AG04450 (cell line): ENCODE measurements at regions not wholly inside any gene's neighbourhood (a gene's known extent, or its start where the extent isn't known, plus 50 kb on each side); places are given as distances from the start of the nearest gene placed in this dataset.

Source experiments
- CTCF ChIA-PET: fragments of 300-600, 350-600 bp; formaldehyde crosslinking; extraction: SDS; loops from one replicate; lab custom pipeline; 2022; ENCODE audit warnings: antibody characterized with exemption, inconsistent platforms; lab: Charles Lee
- POLR2A ChIA-PET: fragments of 350-600 bp; formaldehyde crosslinking; extraction: SDS; loops from one replicate; lab custom pipeline; 2021; ENCODE audit warnings: antibody characterized with exemption, inconsistent platforms; lab: Yijun Ruan, JAX
- DNase-seq: peaks from one replicate; pipeline ENCODE4 v3.0.0-alpha.2; 2011; ENCODE audit warnings: low read depth, low spot score
- H3K27ac ChIP-seq: one replicate; pipeline ENCODE4 v1.5.1; 2012; ENCODE audit warnings: low read depth, low read length, control low read depth
- H3K27me3 ChIP-seq: one replicate; pipeline ENCODE4 v1.6.0; 2012; ENCODE audit warnings: low read length; ENCODE audit not compliant: control insufficient read depth, insufficient read depth
- H3K4me3 ChIP-seq: 2 replicates; pipeline ENCODE4 v1.5.1; 2011; ENCODE audit warnings: mild to moderate bottlenecking, low read depth, low read length, control low read depth
- H3K9me3 ChIP-seq: 2 replicates; pipeline ENCODE4 v1.5.1; 2012; ENCODE audit warnings: low read length; ENCODE audit not compliant: control insufficient read depth, insufficient read depth
- CTCF ChIP-seq: IDR thresholded peaks from 2 replicates; pipeline ENCODE4 v1.5.1; 2011; ENCODE audit warnings: low read depth, low read length, control low read depth, inconsistent platforms

- POLR2A ChIA-PET: interaction anchor here (1.4 kb wide), 1 partner anchor 78 kb away, joined by 6 read pairs; no protein-coding TSS in a partner anchor
- no peak for DNase-seq
- Histone ChIP-seq H3K27ac (no peak overlapping the region), H3K9me3 (no peaks in the 10 kb centered on the region), H3K27me3 (no peaks in the 10 kb centered on the region), H3K4me3 (no peak overlapping the region)
- CTCF ChIA-PET: interaction anchor here (1.5 to 1.6 kb wide), 2 partner anchors 45 to 579 kb away, joined by 4 to 6 read pairs; no protein-coding TSS in a partner anchor
- no peak for TF ChIP-seq CTCF
Measured at GRCh38 chr5:54822324-54822687, 163.1 kb downstream of the ESM1 start.

- Histone ChIP-seq H3K27me3 (no peaks in the 10 kb centered on the region), H3K9me3 (no peaks in the 10 kb centered on the region), H3K4me3 (no peak overlapping the region), H3K27ac (no peak overlapping the region)
- TF ChIP-seq CTCF: no peak
- no peak for DNase-seq
- ChIA-PET POLR2A (interaction anchor here (1.2 to 1.4 kb wide), 2 partner anchors 60 to 77 kb away, joined by 3 to 6 read pairs; no protein-coding TSS in a partner anchor), CTCF (interaction anchor here (1.0 to 2.0 kb wide), 6 partner anchors 23 to 578 kb away, joined by 3 to 6 read pairs (median 4); no protein-coding TSS in a partner anchor)
Measured at GRCh38 chr5:54821445-54822323, 163.7 kb downstream of the ESM1 start.

GRCh38 chr5:54820346-54821134 lies 164.9 kb downstream of the ESM1 start:
- no peak overlapping the region for H3K27ac ChIP-seq
- DNase-seq: no peak
- POLR2A ChIA-PET: interaction anchor here (0.6 to 1.2 kb wide), 2 partner anchors 59 to 303 kb away, joined by 3 read pairs; partner anchors contain the start of gene SNX18

GRCh38 chr5:54807421-54807820 lies 178.0 kb downstream of the ESM1 start:
- no peak for TF ChIP-seq CTCF
- POLR2A ChIA-PET: interaction anchor here (0.7 to 1.2 kb wide), 2 partner anchors 63 to 182 kb away, joined by 3 to 8 read pairs; no protein-coding TSS in a partner anchor
- CTCF ChIA-PET: no interaction called here
- Histone ChIP-seq H3K27ac (peak overlapping the region; percentile 63), H3K4me3 (no peak overlapping the region), H3K27me3 (no peaks in the 10 kb centered on the region), H3K9me3 (peaks cover 2% of the 10 kb centered on the region; the same call in 1 of the 2 replicates)
- DNase-seq: peak; percentile 46

More at GRCh38 chr5:54820346-54821134, 164.9 kb downstream of the ESM1 start:
- H3K27me3 ChIP-seq: no peaks in the 10 kb centered on the region
- no peak overlapping the region for H3K4me3 ChIP-seq
- TF ChIP-seq CTCF: no peak
- CTCF ChIA-PET: interaction anchor here (1.0 to 2.0 kb wide), 6 partner anchors 24 to 577 kb away, joined by 3 to 6 read pairs (median 4); no protein-coding TSS in a partner anchor
- no peaks in the 10 kb centered on the region for H3K9me3 ChIP-seq
